ENCODE measurements at regions not wholly inside any gene's neighbourhood (a gene's known extent, or its start where the extent isn't known, plus 50 kb on each side); places are given as distances from the start of the nearest gene placed in this dataset.
"Not testable (repeated sequence)": the region's sequence is repeated elsewhere in the genome, so short reads cannot be mapped to it uniquely, and the experiment has no call there.

DNA sequence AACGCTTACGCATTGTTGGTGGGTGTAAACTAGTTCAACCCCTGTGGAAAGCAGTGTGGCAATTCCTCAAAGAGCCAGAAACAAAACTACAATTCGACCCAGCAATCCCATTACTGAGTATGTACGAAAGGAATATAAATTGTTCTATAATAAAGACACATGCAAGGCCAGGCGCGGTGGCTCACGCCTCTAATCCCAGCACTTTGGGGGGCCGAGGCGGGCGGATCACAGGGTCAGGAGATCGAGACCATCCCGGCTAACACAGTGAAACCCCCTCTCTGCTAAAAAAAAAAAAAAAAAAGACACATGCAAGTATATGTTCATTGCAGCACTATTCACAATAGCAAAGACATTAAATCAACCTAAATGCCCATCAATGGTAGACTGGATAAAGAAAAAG lies 217.6 kb upstream of the ISL1 start:
- TF ChIP-seq, protein P1, sequence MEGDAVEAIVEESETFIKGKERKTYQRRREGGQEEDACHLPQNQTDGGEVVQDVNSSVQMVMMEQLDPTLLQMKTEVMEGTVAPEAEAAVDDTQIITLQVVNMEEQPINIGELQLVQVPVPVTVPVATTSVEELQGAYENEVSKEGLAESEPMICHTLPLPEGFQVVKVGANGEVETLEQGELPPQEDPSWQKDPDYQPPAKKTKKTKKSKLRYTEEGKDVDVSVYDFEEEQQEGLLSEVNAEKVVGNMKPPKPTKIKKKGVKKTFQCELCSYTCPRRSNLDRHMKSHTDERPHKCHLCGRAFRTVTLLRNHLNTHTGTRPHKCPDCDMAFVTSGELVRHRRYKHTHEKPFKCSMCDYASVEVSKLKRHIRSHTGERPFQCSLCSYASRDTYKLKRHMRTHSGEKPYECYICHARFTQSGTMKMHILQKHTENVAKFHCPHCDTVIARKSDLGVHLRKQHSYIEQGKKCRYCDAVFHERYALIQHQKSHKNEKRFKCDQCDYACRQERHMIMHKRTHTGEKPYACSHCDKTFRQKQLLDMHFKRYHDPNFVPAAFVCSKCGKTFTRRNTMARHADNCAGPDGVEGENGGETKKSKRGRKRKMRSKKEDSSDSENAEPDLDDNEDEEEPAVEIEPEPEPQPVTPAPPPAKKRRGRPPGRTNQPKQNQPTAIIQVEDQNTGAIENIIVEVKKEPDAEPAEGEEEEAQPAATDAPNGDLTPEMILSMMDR (conservative IDR thresholded peaks at IDR 0.05; ENCODE audit: low read length) = not testable (repeated sequence)
- not testable (repeated sequence) for TF ChIP-seq EZH2phosphoT487 (IDR thresholded peaks at IDR 0.05; ENCODE audit: borderline replicate concordance)
